Fibroblast of the aortic adventitia (primary cell): ENCODE measurements at regions not wholly inside any gene's neighbourhood (a gene's known extent, or its start where the extent isn't known, plus 50 kb on each side); places are given as distances from the start of the nearest gene placed in this dataset.

Experiments used
- DNase-seq: peaks from one replicate; pipeline ENCODE4 v3.0.0-alpha.2; 2010; ENCODE audit warnings: low read depth
- H3K4me3 ChIP-seq: 2 replicates; pipeline ENCODE4 v1.5.1; 2011; ENCODE audit warnings: low read depth, mild to moderate bottlenecking, control low read depth, low read length, moderate library complexity
- TF ChIP-seq, protein P1 (sequence below): IDR thresholded peaks from 2 replicates; pipeline ENCODE4 v1.5.1; 2011; ENCODE audit warnings: mild to moderate bottlenecking, low read length, control low read depth, inconsistent platforms; ENCODE audit not compliant: insufficient read depth

DNA sequence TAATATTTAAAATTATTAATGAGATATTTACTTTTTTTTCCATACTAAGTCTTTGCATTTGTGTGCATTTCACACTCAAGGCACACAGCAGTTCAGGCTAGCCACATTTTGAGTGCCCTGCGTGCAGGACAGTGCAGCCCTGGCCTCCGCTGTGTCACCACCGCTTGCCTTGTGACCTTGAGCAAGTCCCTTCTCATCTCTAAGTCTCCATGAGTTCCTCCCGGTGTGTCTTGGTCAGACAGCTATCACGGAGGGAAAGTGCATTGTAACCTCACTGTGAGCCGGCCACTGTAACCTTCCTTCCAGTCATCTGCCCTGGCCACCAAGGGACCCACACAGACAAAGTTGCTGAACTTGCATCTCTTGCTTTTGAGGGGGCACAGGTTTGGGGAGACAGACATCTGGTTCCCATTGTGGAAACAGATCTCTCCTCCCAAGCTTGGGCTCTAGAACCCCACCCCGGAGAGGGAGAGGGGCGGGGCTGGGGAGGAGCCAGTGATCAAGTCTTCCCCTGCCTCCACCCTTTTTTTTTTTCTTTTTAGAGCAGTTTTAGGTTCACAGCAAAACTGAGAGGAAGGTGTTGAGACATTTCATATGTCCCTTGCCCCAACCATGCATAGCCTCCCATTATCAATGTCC, 96.8 kb downstream of the C9orf50 start:
- TF ChIP-seq, protein P1, sequence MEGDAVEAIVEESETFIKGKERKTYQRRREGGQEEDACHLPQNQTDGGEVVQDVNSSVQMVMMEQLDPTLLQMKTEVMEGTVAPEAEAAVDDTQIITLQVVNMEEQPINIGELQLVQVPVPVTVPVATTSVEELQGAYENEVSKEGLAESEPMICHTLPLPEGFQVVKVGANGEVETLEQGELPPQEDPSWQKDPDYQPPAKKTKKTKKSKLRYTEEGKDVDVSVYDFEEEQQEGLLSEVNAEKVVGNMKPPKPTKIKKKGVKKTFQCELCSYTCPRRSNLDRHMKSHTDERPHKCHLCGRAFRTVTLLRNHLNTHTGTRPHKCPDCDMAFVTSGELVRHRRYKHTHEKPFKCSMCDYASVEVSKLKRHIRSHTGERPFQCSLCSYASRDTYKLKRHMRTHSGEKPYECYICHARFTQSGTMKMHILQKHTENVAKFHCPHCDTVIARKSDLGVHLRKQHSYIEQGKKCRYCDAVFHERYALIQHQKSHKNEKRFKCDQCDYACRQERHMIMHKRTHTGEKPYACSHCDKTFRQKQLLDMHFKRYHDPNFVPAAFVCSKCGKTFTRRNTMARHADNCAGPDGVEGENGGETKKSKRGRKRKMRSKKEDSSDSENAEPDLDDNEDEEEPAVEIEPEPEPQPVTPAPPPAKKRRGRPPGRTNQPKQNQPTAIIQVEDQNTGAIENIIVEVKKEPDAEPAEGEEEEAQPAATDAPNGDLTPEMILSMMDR, result no peak
- no peak overlapping the region for H3K4me3 ChIP-seq
- no peak for DNase-seq

- DNase-seq, result no peak
- TF ChIP-seq, protein P1, result no peak
- H3K4me3 ChIP-seq, result no peak overlapping the region
These were observed 98.5 kb downstream of the C9orf50 start for GRCh38 chr9:129522351-129522750.

- DNase-seq, result no peak
- no peak overlapping the region for H3K4me3 ChIP-seq
- TF ChIP-seq, protein P1, result no peak
These were observed 100.8 kb downstream of the C9orf50 start for GRCh38 chr9:129520082-129520481.

DNA sequence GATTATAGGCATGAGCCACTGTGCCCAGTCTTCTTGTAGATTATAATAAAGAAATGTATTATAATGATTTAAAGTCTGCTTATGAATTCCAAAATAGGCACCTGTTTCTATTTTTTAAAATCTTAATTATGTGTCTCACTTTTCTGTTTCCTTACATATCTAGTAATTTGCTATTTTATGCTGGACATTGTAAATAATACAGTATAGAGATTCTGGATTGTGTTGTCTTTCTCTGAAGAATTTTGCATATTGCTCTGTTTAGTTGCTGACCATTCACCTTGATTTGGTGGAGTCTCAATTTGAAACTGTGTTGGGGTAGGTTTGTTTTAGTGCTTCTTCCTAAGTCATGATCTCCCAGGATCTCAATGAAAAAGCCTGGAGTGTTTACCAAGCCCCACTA, 102.8 kb downstream of the C9orf50 start:
- H3K4me3 ChIP-seq, result no peak overlapping the region
- no peak for DNase-seq
- TF ChIP-seq, protein P1, result no peak

- H3K4me3 ChIP-seq, result no peak overlapping the region
- DNase-seq, result no peak
- TF ChIP-seq, protein P1, result no peak
These were observed 103.9 kb downstream of the C9orf50 start for GRCh38 chr9:129517006-129517405.

DNA sequence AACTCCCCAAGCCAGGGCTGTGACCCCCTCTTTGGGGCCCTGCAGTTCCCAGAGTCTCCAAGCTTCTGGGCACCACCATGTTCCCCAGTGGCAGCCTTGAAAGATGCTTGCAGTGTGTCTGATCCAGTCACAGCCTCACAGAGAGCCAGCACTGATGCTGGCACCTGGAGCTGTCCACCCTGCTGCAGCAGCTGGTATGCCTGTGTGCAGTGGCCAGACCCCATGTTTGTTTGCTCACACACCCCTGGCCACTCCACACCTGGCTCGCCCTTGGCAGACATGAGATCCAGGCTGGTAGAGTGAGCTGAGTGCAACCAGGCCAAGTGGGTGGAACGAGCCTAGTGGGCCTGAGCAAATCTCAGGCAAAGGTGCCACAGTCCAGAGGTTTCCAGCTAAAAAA, 106.0 kb downstream of the C9orf50 start:
- no peak overlapping the region for H3K4me3 ChIP-seq
- TF ChIP-seq, protein P1, result no peak
- DNase-seq, result no peak

GRCh38 chr9:129514497-129514867, 106.4 kb downstream of the C9orf50 start:
- TF ChIP-seq, protein P1, result no peak
- H3K4me3 ChIP-seq, result no peak overlapping the region
- DNase-seq, result no peak
